SK-N-SH (cell line): ENCODE measurements at regions not wholly inside any gene's neighbourhood (a gene's known extent, or its start where the extent isn't known, plus 50 kb on each side); places are given as distances from the start of the nearest gene placed in this dataset.
"Not testable (repeated sequence)": the region's sequence is repeated elsewhere in the genome, so short reads cannot be mapped to it uniquely, and the experiment has no call there.

ENCODE experiments used
- ELF1 ChIP-seq: IDR thresholded peaks from 2 replicates; pipeline ENCODE4 v1.4.0; 2012
- EP300 ChIP-seq, 2 experiments: IDR thresholded peaks; 2 replicates each; pipeline versions ENCODE4 v1.4.0 to v1.6.1; 2012; ENCODE audit warnings: borderline replicate concordance in 1 of 2, low read depth in 1 of 2, low read length in 1 of 2
- MXI1 ChIP-seq: IDR thresholded peaks from 2 replicates; pipeline ENCODE4 v1.6.1; 2012; ENCODE audit warnings: mild to moderate bottlenecking, low read depth, low read length, improper control_type of control experiment
- NRF1 ChIP-seq: IDR thresholded peaks from 2 replicates; pipeline ENCODE4 v1.6.1; 2012; ENCODE audit warnings: low read depth, mild to moderate bottlenecking, low read length
- RAD21 ChIP-seq: IDR thresholded peaks from 2 replicates; pipeline ENCODE4 v1.6.1; 2012; ENCODE audit warnings: mild to moderate bottlenecking, low read length
- RFX5 ChIP-seq: IDR thresholded peaks from 2 replicates; pipeline ENCODE4 v1.6.1; 2012; ENCODE audit warnings: mild to moderate bottlenecking, improper control_type of control experiment, low read length
- SIN3A ChIP-seq: IDR thresholded peaks from 2 replicates; pipeline ENCODE4 v1.6.1; 2012; ENCODE audit warnings: low read depth, mild to moderate bottlenecking, low read length, moderate library complexity, borderline replicate concordance
- TAF1 ChIP-seq: IDR thresholded peaks from 2 replicates; pipeline ENCODE4 v1.6.1; 2012; ENCODE audit warnings: low read depth, mild to moderate bottlenecking, low read length, moderate library complexity, borderline replicate concordance
- YY1 ChIP-seq: IDR thresholded peaks from 2 replicates; pipeline ENCODE4 v1.4.0; 2012; ENCODE audit warnings: low read depth, mild to moderate bottlenecking
- TF ChIP-seq, protein P1 (sequence below): fragments of 200-600 bp; sonication (generic); IDR thresholded peaks from 2 replicates; pipeline ENCODE4 v1.6.1; 2017; ENCODE audit warnings: antibody characterized with exemption, mild to moderate bottlenecking, moderate library complexity
- TF ChIP-seq, protein P2 (sequence below): IDR thresholded peaks from 2 replicates; pipeline ENCODE4; 2012
- TF ChIP-seq, protein P3 (sequence below): IDR thresholded peaks from 2 replicates; pipeline ENCODE4 v1.4.0; 2012; ENCODE audit warnings: low read depth
- TF ChIP-seq, protein P4 (sequence below): IDR thresholded peaks from 2 replicates; pipeline ENCODE4 v1.4.0; 2012; ENCODE audit warnings: low read depth, borderline replicate concordance

DNA sequence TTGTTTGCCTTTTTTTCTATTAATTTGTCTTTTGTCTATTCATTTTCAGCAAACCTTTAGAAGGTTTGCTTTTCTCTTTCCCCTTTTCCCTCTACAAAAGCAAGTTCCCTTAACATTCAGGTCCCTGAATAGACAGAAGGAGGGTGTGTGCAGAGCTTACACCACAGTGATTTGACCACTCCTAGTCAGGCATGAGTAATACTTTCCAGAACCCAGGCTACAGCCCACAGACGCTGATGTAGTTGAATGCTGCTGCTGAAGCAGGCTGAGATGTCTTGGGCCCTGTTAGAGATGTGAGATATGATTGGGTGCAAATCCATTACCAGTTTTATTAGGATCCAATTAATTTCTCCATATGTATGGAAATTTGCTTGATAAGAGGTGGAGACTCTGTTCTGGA lies 1191.4 kb downstream of the RPIA start:
- TF ChIP-seq, protein P1, sequence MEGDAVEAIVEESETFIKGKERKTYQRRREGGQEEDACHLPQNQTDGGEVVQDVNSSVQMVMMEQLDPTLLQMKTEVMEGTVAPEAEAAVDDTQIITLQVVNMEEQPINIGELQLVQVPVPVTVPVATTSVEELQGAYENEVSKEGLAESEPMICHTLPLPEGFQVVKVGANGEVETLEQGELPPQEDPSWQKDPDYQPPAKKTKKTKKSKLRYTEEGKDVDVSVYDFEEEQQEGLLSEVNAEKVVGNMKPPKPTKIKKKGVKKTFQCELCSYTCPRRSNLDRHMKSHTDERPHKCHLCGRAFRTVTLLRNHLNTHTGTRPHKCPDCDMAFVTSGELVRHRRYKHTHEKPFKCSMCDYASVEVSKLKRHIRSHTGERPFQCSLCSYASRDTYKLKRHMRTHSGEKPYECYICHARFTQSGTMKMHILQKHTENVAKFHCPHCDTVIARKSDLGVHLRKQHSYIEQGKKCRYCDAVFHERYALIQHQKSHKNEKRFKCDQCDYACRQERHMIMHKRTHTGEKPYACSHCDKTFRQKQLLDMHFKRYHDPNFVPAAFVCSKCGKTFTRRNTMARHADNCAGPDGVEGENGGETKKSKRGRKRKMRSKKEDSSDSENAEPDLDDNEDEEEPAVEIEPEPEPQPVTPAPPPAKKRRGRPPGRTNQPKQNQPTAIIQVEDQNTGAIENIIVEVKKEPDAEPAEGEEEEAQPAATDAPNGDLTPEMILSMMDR, result not testable (repeated sequence)
- TF ChIP-seq, protein P2, sequence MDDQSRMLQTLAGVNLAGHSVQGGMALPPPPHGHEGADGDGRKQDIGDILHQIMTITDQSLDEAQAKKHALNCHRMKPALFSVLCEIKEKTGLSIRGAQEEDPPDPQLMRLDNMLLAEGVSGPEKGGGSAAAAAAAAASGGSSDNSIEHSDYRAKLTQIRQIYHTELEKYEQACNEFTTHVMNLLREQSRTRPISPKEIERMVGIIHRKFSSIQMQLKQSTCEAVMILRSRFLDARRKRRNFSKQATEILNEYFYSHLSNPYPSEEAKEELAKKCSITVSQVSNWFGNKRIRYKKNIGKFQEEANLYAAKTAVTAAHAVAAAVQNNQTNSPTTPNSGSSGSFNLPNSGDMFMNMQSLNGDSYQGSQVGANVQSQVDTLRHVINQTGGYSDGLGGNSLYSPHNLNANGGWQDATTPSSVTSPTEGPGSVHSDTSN, result not testable (repeated sequence)
- not testable (repeated sequence) for TF ChIP-seq NRF1; TAF1; ELF1; SIN3A; YY1; RFX5; MXI1; RAD21; EP300 (IDR thresholded peaks at IDR 0.05; ENCODE audit: borderline replicate concordance in 1 of 2, low read depth in 1 of 2, low read length in 1 of 2)
- TF ChIP-seq, protein P3, sequence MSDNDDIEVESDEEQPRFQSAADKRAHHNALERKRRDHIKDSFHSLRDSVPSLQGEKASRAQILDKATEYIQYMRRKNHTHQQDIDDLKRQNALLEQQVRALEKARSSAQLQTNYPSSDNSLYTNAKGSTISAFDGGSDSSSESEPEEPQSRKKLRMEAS, result not testable (repeated sequence)
- TF ChIP-seq, protein P4, sequence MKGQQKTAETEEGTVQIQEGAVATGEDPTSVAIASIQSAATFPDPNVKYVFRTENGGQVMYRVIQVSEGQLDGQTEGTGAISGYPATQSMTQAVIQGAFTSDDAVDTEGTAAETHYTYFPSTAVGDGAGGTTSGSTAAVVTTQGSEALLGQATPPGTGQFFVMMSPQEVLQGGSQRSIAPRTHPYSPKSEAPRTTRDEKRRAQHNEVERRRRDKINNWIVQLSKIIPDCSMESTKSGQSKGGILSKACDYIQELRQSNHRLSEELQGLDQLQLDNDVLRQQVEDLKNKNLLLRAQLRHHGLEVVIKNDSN, result not testable (repeated sequence)
